ENCODE measurements at regions not wholly inside any gene's neighbourhood (a gene's known extent, or its start where the extent isn't known, plus 50 kb on each side); places are given as distances from the start of the nearest gene placed in this dataset.

DNA sequence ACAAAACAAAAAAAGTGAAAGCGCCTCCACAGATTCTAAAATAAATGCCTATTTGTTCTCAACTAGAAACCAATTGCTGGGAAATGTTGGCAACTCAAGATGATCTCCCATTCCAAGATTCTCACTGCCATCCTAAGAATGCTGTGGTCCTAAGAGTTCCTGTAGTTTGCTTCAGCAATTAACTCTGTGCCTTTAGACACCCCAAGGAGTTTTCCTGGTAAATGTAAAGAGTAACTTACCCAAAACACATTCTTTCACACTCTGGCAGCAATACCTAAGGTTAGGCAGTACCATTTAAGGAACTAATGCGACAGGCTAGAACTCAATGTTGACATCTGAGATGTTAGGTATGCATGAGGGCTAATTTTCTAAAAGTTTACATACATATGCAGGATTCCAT is 58.8 kb upstream of the TANK start:
- DNase-seq (ENCODE audit: low spot score) = no peak

DNA sequence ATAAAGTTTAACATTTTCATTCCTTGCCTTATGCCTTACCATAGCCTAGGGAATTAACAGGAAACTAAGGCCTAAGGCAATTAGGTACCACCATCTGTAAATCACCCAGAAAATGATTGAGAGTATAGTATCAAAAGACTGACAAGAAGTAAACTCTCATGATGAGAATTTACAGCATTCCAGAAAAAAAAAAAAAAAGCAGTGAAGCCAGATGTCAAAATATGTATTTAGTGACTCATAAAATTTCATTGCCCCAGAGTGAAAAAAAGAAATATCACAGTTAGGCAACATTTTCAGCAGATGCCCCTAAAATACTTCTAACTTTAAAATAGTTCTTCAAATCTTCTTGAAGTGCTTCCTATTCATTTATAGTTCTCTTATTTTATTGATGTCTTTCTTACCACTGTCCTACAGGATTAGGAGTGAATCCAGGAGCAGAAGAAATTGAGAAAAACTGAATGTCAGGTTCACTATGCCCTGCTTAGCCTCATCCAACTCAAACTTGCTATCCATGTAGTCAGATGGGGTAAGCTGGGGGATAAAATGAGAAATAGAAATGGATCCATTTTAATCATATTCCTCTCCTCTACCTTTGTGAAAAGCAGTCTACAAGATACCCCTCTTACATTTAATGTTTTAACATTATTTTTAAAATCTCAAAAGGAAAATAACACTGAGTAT is 57.3 kb upstream of the TANK start:
- no peak for DNase-seq (ENCODE audit: low spot score)

DNA sequence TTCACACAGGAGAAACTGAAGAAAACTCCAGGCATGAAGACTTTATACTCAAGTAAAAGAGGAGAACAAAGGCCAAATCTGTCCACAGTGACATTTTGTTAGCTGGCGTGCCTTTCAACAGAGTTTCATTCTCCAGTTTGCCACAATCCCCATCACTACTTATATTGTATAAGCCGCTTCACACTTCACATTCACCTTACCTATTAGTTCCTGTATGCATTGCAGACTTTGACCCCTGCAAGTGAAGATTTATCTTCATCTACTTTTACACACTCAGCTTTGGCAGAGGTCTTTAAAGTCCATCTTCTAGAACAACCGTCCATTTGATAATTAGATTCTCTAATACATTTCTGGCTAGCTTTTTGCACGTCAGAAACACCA is 56.8 kb upstream of the TANK start:
- no peak for DNase-seq (ENCODE audit: low spot score)

GRCh38 chr2:161104054-161104553 is 56.1 kb upstream of the TANK start:
- no peak for DNase-seq (ENCODE audit: low spot score)

- no peak for DNase-seq (ENCODE audit: low spot score)
Measured at GRCh38 chr2:161107265-161107664, 53.0 kb upstream of the TANK start.

Data from SK-N-DZ (cell line).